H9 (cell line): ENCODE measurements at regions not wholly inside any gene's neighbourhood (a gene's known extent, or its start where the extent isn't known, plus 50 kb on each side); places are given as distances from the start of the nearest gene placed in this dataset.

Source experiments
- DNase-seq: peaks from one replicate; pipeline ENCODE4 v3.0.0-alpha.2; 2017
- H2AFZ ChIP-seq: one replicate; pipeline ENCODE4 v1.6.1; 2013; ENCODE audit warnings: mild to moderate bottlenecking, low read length, control low read depth, moderate library complexity
- H2AK5ac ChIP-seq: 2 replicates; pipeline ENCODE4 v1.6.1; 2013; ENCODE audit warnings: low read length, control low read depth, mixed read lengths; ENCODE audit not compliant: insufficient read length
- H2BK120ac ChIP-seq: one replicate; pipeline ENCODE4 v1.6.1; 2013; ENCODE audit warnings: low read depth, mild to moderate bottlenecking, low read length, control low read depth, inconsistent platforms; ENCODE audit not compliant: poor library complexity, severe bottlenecking
- H2BK12ac ChIP-seq: 2 replicates; pipeline ENCODE4 v1.6.1; 2013; ENCODE audit warnings: low read length, control low read depth, mixed read lengths, low read depth; ENCODE audit not compliant: insufficient read length
- H2BK15ac ChIP-seq: 2 replicates; pipeline ENCODE4 v1.6.1; 2013; ENCODE audit warnings: low read depth, low read length, control low read depth
- H2BK20ac ChIP-seq: one replicate; pipeline ENCODE4 v1.6.1; 2013; ENCODE audit warnings: low read depth, mild to moderate bottlenecking, low read length, control low read depth, inconsistent platforms; ENCODE audit not compliant: poor library complexity, severe bottlenecking
- H2BK5ac ChIP-seq: 2 replicates; pipeline ENCODE4 v1.6.1; 2013; ENCODE audit warnings: low read length, control low read depth, mixed read lengths; ENCODE audit not compliant: insufficient read length
- H3K14ac ChIP-seq: 2 replicates; pipeline ENCODE4 v1.6.1; 2013; ENCODE audit warnings: low read length, control low read depth; ENCODE audit not compliant: insufficient read depth
- H3K18ac ChIP-seq: 2 replicates; pipeline ENCODE4 v1.6.1; 2013; ENCODE audit warnings: low read depth, mild to moderate bottlenecking, mixed read lengths, low read length, control low read depth; ENCODE audit not compliant: insufficient read length
- H3K23ac ChIP-seq: 2 replicates; pipeline ENCODE4 v1.6.1; 2013; ENCODE audit warnings: low read length, control low read depth, mixed read lengths, low read depth; ENCODE audit not compliant: insufficient read length
- H3K23me2 ChIP-seq: 2 replicates; pipeline ENCODE4 v1.6.1; 2013; ENCODE audit warnings: low read depth, mild to moderate bottlenecking, mixed read lengths, low read length, control low read depth; ENCODE audit not compliant: insufficient read length, poor library complexity, severe bottlenecking
- H3K27ac ChIP-seq: 2 replicates; pipeline ENCODE4 v1.5.1; 2013; ENCODE audit warnings: low read length, control low read depth, mixed read lengths, low read depth; ENCODE audit not compliant: insufficient read length
- H3K27me3 ChIP-seq: 2 replicates; pipeline ENCODE4 v1.6.1; 2013; ENCODE audit warnings: low read length, control low read depth, inconsistent platforms; ENCODE audit not compliant: insufficient read depth
- H3K4ac ChIP-seq: 2 replicates; pipeline ENCODE4 v1.6.1; 2013; ENCODE audit warnings: low read depth, mild to moderate bottlenecking, control low read depth, inconsistent platforms, low read length, moderate library complexity
- H3K4me1 ChIP-seq: 2 replicates; pipeline ENCODE4 v1.6.1; 2013; ENCODE audit warnings: low read length, control low read depth, inconsistent platforms; ENCODE audit not compliant: insufficient read depth
- H3K4me2 ChIP-seq: 2 replicates; pipeline ENCODE4 v1.6.1; 2013; ENCODE audit warnings: low read length, control low read depth, mixed read lengths; ENCODE audit not compliant: insufficient read length, insufficient read depth
- H3K56ac ChIP-seq: 2 replicates; pipeline ENCODE4 v1.6.1; 2013; ENCODE audit warnings: low read depth, mild to moderate bottlenecking, mixed read lengths, low read length, control low read depth; ENCODE audit not compliant: insufficient read length
- H3K79me1 ChIP-seq: 2 replicates; pipeline ENCODE4 v1.6.1; 2013; ENCODE audit warnings: low read depth, mild to moderate bottlenecking, moderate library complexity, low read length, control low read depth, inconsistent platforms; ENCODE audit not compliant: insufficient read depth, poor library complexity, severe bottlenecking
- H3K79me2 ChIP-seq: 2 replicates; pipeline ENCODE4 v1.6.1; 2013; ENCODE audit warnings: low read length, control low read depth, inconsistent platforms; ENCODE audit not compliant: insufficient read depth
- H3K9ac ChIP-seq: 2 replicates; pipeline ENCODE4 v1.6.1; 2013; ENCODE audit warnings: low read length, control low read depth, mixed read lengths; ENCODE audit not compliant: insufficient read length; ENCODE audit errors: extremely low read depth
- H3K9me3 ChIP-seq: one replicate; pipeline ENCODE4 v1.6.1; 2013; ENCODE audit warnings: low read depth, low read length, inconsistent platforms; ENCODE audit not compliant: control insufficient read depth
- H3T11ph ChIP-seq: one replicate; pipeline ENCODE4 v1.6.1; 2013; ENCODE audit warnings: mild to moderate bottlenecking, low read length, control low read depth, inconsistent platforms
- H4K20me1 ChIP-seq: one replicate; pipeline ENCODE4 v1.6.1; 2013; ENCODE audit not compliant: control insufficient read depth, insufficient read length, insufficient read depth
- H4K5ac ChIP-seq: 2 replicates; pipeline ENCODE4 v1.6.1; 2013; ENCODE audit warnings: low read depth, mild to moderate bottlenecking, mixed read lengths, low read length, control low read depth; ENCODE audit not compliant: insufficient read length
- H4K8ac ChIP-seq: replicated peaks from 2 replicates; pipeline ENCODE4 v1.6.1; 2013; ENCODE audit warnings: low read length, control low read depth, mixed read lengths, low read depth; ENCODE audit not compliant: insufficient read length
- H4K91ac ChIP-seq: 2 replicates; pipeline ENCODE4 v1.6.1; 2013; ENCODE audit warnings: low read depth, mild to moderate bottlenecking, moderate library complexity, mixed read lengths, low read length, control low read depth; ENCODE audit not compliant: insufficient read length
- H3K27ac Mint-ChIP-seq, 3 experiments: 2 replicates in 2 of 3; 3 replicates in 1 of 3; pipeline ENCODE4 v1.8.0; 2020 to 2021; ENCODE audit warnings: mixed read lengths in 3 of 3, mild to moderate bottlenecking in 1 of 3, moderate library complexity in 1 of 3
- H3K27me3 Mint-ChIP-seq: 2 replicates; pipeline ENCODE4 v1.8.0; 2021; ENCODE audit warnings: low read depth, mild to moderate bottlenecking, moderate library complexity, mixed read lengths
- H3K36me3 Mint-ChIP-seq, 3 experiments: 2 replicates in 2 of 3; 3 replicates in 1 of 3; pipeline ENCODE4 v1.8.0; 2020 to 2021; ENCODE audit warnings: low read depth in 3 of 3, mixed read lengths in 3 of 3; ENCODE audit not compliant: insufficient read depth in 1 of 3
- H3K4me1 Mint-ChIP-seq, 2 experiments: 2 replicates each; pipeline ENCODE4 v1.8.0; 2020; ENCODE audit warnings: mixed read lengths in 2 of 2
- H3K4me3 Mint-ChIP-seq, 2 experiments: 2 replicates in 1 of 2; 3 replicates in 1 of 2; pipeline ENCODE4 v1.8.0; 2020 to 2021; ENCODE audit warnings: mild to moderate bottlenecking in 2 of 2, mixed read lengths in 2 of 2, moderate library complexity in 1 of 2
- H3K9me3 Mint-ChIP-seq, 2 experiments: 2 replicates in 1 of 2; 3 replicates in 1 of 2; pipeline ENCODE4 v1.8.0; 2020; ENCODE audit warnings: mild to moderate bottlenecking in 2 of 2, mixed read lengths in 2 of 2, moderate library complexity in 1 of 2
- CTCF ChIP-seq: fragments of 200-600 bp; sonication (generic); conservative IDR thresholded peaks from 3 replicates; pipeline ENCODE4 v1.8.0; 2021; ENCODE audit warnings: antibody characterized with exemption, mild to moderate bottlenecking
- WGBS: extraction: QIAGEN DNeasy Blood & Tissue Kit; methylation state at CpG from one replicate; pipeline ENCODE4 v1.1.7; 2013; ENCODE audit warnings: missing lambda C conversion rate, low lambda C conversion rate, mixed read lengths; ENCODE audit not compliant: insufficient read length; ENCODE audit errors: extremely low coverage; 5-methylcytosine and 5-hydroxymethylcytosine counted together

- H3K18ac ChIP-seq: no peak overlapping the region
- H3K4me1 ChIP-seq: no peaks in the 10 kb centered on the region; the same call in 1 of the 2 replicates
- Mint-ChIP-seq H3K27ac (no peak overlapping the region), H3K4me3 (no peak overlapping the region), H3K36me3 (no peaks in the 10 kb centered on the region), H3K27me3 (no peaks in the 10 kb centered on the region; the same call in 1 of the 2 replicates), H3K9me3 (no peaks in the 10 kb centered on the region), H3K4me1 (peaks cover 6 to 8% of the 10 kb centered on the region in 2 experiments; a peak in 3 of 4 replicates)
- no peak overlapping the region for H3K4ac ChIP-seq
- no peaks in the 10 kb centered on the region for H3K23me2 ChIP-seq
- TF ChIP-seq CTCF: no peak
- no peaks in the 10 kb centered on the region for H3K9me3 ChIP-seq
- H2BK120ac ChIP-seq: no peak overlapping the region
- H2BK12ac ChIP-seq: no peak overlapping the region
- no CpG with 5 or more reads among the region's 3 CpGs for WGBS
- H3K9ac ChIP-seq: no peak overlapping the region
- H3K79me1 ChIP-seq: no peaks in the 10 kb centered on the region
- no peak overlapping the region for H2AK5ac ChIP-seq
- no peak overlapping the region for H3K56ac ChIP-seq
- no peak overlapping the region for H3T11ph ChIP-seq
- no peak overlapping the region for H3K27ac ChIP-seq
- no peak overlapping the region for H2AFZ ChIP-seq
- H4K91ac ChIP-seq: no peak overlapping the region
- DNase-seq: no peak
- H4K20me1 ChIP-seq: no peaks in the 10 kb centered on the region
- H3K23ac ChIP-seq: no peak overlapping the region
- H3K79me2 ChIP-seq: no peaks in the 10 kb centered on the region
- no peak overlapping the region for H3K4me2 ChIP-seq
- H2BK20ac ChIP-seq: no peak overlapping the region
- no peak overlapping the region for H2BK5ac ChIP-seq
- no peaks in the 10 kb centered on the region for H3K27me3 ChIP-seq
- no peak overlapping the region for H4K8ac ChIP-seq
- no peak overlapping the region for H2BK15ac ChIP-seq
- no peak overlapping the region for H4K5ac ChIP-seq
- no peak overlapping the region for H3K14ac ChIP-seq
These were observed 82.7 kb upstream of the RALGAPA2 start for GRCh38 chr20:20795119-20795518.
